SK-MEL-5 (cell line): ENCODE measurements at regions not wholly inside any gene's neighbourhood (a gene's known extent, or its start where the extent isn't known, plus 50 kb on each side); places are given as distances from the start of the nearest gene placed in this dataset.

ENCODE experiments used
- DNase-seq: peaks from one replicate; pipeline ENCODE4 v3.0.0-alpha.2; 2016; ENCODE audit warnings: low read depth, low spot score
- in situ Hi-C: cut with HindIII; loops from 2 replicates; pipeline ENCODE4 v1.10.0; 2016; ENCODE audit warnings: low sequenced_read_pairs, high pct_unique_total_duplicates, low pct_unique_long_range_greater_than_20kb

GRCh38 chr1:115577513-115577912, 64.3 kb upstream of the VANGL1 start:
- no peak for DNase-seq
- in situ Hi-C loops = no loop called here

GRCh38 chr1:115575661-115576060, 66.1 kb upstream of the VANGL1 start:
- DNase-seq = no peak
- in situ Hi-C loops = no loop called here

- in situ Hi-C loops = no loop called here
- DNase-seq = no peak
These were observed 69.1 kb upstream of the VANGL1 start for GRCh38 chr1:115572710-115573109.

GRCh38 chr1:115567431-115567830, 74.3 kb upstream of the VANGL1 start:
- no peak for DNase-seq
- in situ Hi-C loops = no loop called here

- DNase-seq = no peak
- in situ Hi-C loops = no loop called here
These were observed 76.0 kb upstream of the VANGL1 start for GRCh38 chr1:115565791-115566190.

GRCh38 chr1:115565353-115565752, 76.4 kb upstream of the VANGL1 start:
- in situ Hi-C loops = no loop called here
- DNase-seq = no peak

- DNase-seq = no peak
- in situ Hi-C loops = no loop called here
These were observed 77.6 kb upstream of the VANGL1 start for GRCh38 chr1:115564201-115564600.

GRCh38 chr1:115560027-115560426, 81.7 kb upstream of the VANGL1 start:
- in situ Hi-C loops = no loop called here
- no peak for DNase-seq

GRCh38 chr1:115558275-115558674, 83.5 kb upstream of the VANGL1 start:
- DNase-seq = no peak
- in situ Hi-C loops = no loop called here

- in situ Hi-C loops = no loop called here
- DNase-seq = no peak
These were observed 84.1 kb upstream of the VANGL1 start for GRCh38 chr1:115557715-115558114.

GRCh38 chr1:115556236-115556635, 85.5 kb upstream of the VANGL1 start:
- no peak for DNase-seq
- in situ Hi-C loops = no loop called here

- in situ Hi-C loops = no loop called here
- no peak for DNase-seq
These were observed 86.3 kb upstream of the VANGL1 start for GRCh38 chr1:115555446-115555845.

GRCh38 chr1:115547696-115548095, 94.1 kb upstream of the VANGL1 start:
- in situ Hi-C loops = no loop called here
- no peak for DNase-seq

- DNase-seq = no peak
- in situ Hi-C loops = no loop called here
These were observed 94.9 kb upstream of the VANGL1 start for GRCh38 chr1:115546846-115547245.

GRCh38 chr1:115545791-115546733, 95.7 kb upstream of the VANGL1 start:
- DNase-seq = peak; percentile 77
- in situ Hi-C loops = no loop called here

GRCh38 chr1:115545096-115545720, 96.6 kb upstream of the VANGL1 start:
- in situ Hi-C loops = no loop called here
- no peak for DNase-seq

GRCh38 chr1:115544131-115544530, 97.6 kb upstream of the VANGL1 start:
- DNase-seq = no peak
- in situ Hi-C loops = no loop called here

- in situ Hi-C loops = no loop called here
These were observed 98.5 kb upstream of the VANGL1 start for GRCh38 chr1:115543247-115543646.

GRCh38 chr1:115539736-115540135, 102.0 kb upstream of the VANGL1 start:
- DNase-seq = no peak
- in situ Hi-C loops = no loop called here

More at GRCh38 chr1:115543247-115543646, 98.5 kb upstream of the VANGL1 start:
- DNase-seq = no peak
